ENCODE measurements at regions not wholly inside any gene's neighbourhood (a gene's known extent, or its start where the extent isn't known, plus 50 kb on each side); places are given as distances from the start of the nearest gene placed in this dataset.

- DNase-seq (no peak), ATAC-seq (ENCODE audit: low read depth) (no peak)
- H3K23ac ChIP-seq (ENCODE audit: low read depth, low read length), result no peak overlapping the region
- H2BK120ac ChIP-seq (ENCODE audit: low read depth, low read length), result no peak overlapping the region
- 73% methylated on average over 8 of the region's 13 CpGs; no CpG with 5 or more reads in 1 of the 2 experiments for WGBS, 2 experiments (ENCODE audit: extremely low coverage in 2 of 2, insufficient read length in 1 of 2)
- H3K4me1 ChIP-seq (ENCODE audit: control insufficient read depth, insufficient read depth, low read length), result no peaks in the 10 kb centered on the region
- dilution Hi-C loops (cut with HindIII; ENCODE audit: low sequenced_read_pairs, unreplicated experiment), result no loop called here
- BruUV-seq (replicated peaks), result no TSS peak
- H3K56ac ChIP-seq (ENCODE audit: extremely low read depth, insufficient read depth, low read length), result no peak overlapping the region
- H2AFZ ChIP-seq (replicated peaks; ENCODE audit: low read length, poor library complexity), result no peak overlapping the region
- no peak overlapping the region for H2BK5ac ChIP-seq (ENCODE audit: low read depth, low read length, poor library complexity, severe bottlenecking)
- no peak overlapping the region for H2BK20ac ChIP-seq (ENCODE audit: low read depth, low read length)
- no peak overlapping the region for H3K14ac ChIP-seq (replicated peaks; ENCODE audit: low read depth, low read length)
- H3K79me1 ChIP-seq (ENCODE audit: low read depth in 1 of 2, low read length in 2 of 2), result no peaks in the 10 kb centered on the region
- H3K36me3 ChIP-seq (ENCODE audit: control insufficient read depth, insufficient read depth, low read length), result no peaks in the 10 kb centered on the region
- no peaks in the 10 kb centered on the region for H3K9me1 ChIP-seq (ENCODE audit: insufficient read depth, low read length)
- no peak overlapping the region for H4K91ac ChIP-seq (ENCODE audit: insufficient read depth, low read depth, low read length)
- no peak overlapping the region for H4K8ac ChIP-seq (ENCODE audit: low read depth in 2 of 2, low read length in 2 of 2)
- H2AK9ac ChIP-seq (replicated peaks; ENCODE audit: low read depth, low read length, poor library complexity), result no peak overlapping the region
- no peaks in the 10 kb centered on the region for H3K27me3 ChIP-seq (ENCODE audit: control insufficient read depth, insufficient read depth, low read length)
- H4K5ac ChIP-seq (ENCODE audit: low read depth, low read length), result no peak overlapping the region
- intact Hi-C loops (cut with micrococcal nuclease), result no loop called here
- H3K4me3 ChIP-seq (ENCODE audit: insufficient read depth, low read depth, low read length), result no peak overlapping the region
- no peak overlapping the region for H3K27ac ChIP-seq (ENCODE audit: insufficient read depth, low read length)
- no peak overlapping the region for H2BK15ac ChIP-seq (ENCODE audit: low read depth, low read length)
- ChIA-PET CTCF (no interaction called here), POLR2A (ENCODE audit: unreplicated experiment) (interaction anchor here (0.6 kb wide), 1 partner anchor 33 kb away, joined by 4 read pairs; no protein-coding TSS in a partner anchor)
- TF ChIP-seq, protein P1, sequence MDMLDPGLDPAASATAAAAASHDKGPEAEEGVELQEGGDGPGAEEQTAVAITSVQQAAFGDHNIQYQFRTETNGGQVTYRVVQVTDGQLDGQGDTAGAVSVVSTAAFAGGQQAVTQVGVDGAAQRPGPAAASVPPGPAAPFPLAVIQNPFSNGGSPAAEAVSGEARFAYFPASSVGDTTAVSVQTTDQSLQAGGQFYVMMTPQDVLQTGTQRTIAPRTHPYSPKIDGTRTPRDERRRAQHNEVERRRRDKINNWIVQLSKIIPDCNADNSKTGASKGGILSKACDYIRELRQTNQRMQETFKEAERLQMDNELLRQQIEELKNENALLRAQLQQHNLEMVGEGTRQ (IDR thresholded peaks at IDR 0.05; ENCODE audit: low read depth, low read length), result no peak
- TF ChIP-seq MAFK (IDR thresholded peaks at IDR 0.05; ENCODE audit: low read depth, low read length) (no peak), SMC3 (IDR thresholded peaks at IDR 0.05; ENCODE audit: low read depth, low read length) (no peak), RAD21 (IDR thresholded peaks at IDR 0.05; ENCODE audit: low read length) (no peak), RFX5 (IDR thresholded peaks at IDR 0.05; ENCODE audit: low read depth, low read length) (no peak), BHLHE40 (IDR thresholded peaks at IDR 0.05; ENCODE audit: low read depth, low read length) (no peak)
- no peak overlapping the region for H3K4ac ChIP-seq (ENCODE audit: low read depth, low read length)
- peaks cover 51% of the 10 kb centered on the region for H3K9me3 ChIP-seq (ENCODE audit: control insufficient read depth, insufficient read depth, low read length)
- H3K9ac ChIP-seq (ENCODE audit: low read depth, low read length), result no peak overlapping the region
- in situ Hi-C loops (cut with MboI; ENCODE audit: low sequenced_read_pairs), result no loop called here
- H4K20me1 ChIP-seq (ENCODE audit: insufficient read depth, low read length), result no peaks in the 10 kb centered on the region
- no peak overlapping the region for H3K4me2 ChIP-seq (ENCODE audit: low read depth, low read length)
- H3K18ac ChIP-seq (ENCODE audit: low read depth, low read length), result no peak overlapping the region
- no peak overlapping the region for H2AK5ac ChIP-seq (ENCODE audit: low read depth, low read length)
Observed at GRCh38 chr1:4140241-4140640, 240.2 kb upstream of the C1orf174 start.
